Activated naive CD8-positive, alpha-beta T cell (primary cell): ENCODE measurements at regions not wholly inside any gene's neighbourhood (a gene's known extent, or its start where the extent isn't known, plus 50 kb on each side); places are given as distances from the start of the nearest gene placed in this dataset.
"Not testable (repeated sequence)": the region's sequence is repeated elsewhere in the genome, so short reads cannot be mapped to it uniquely, and the experiment has no call there.

Experiments
- H3K27ac Mint-ChIP-seq: one replicate; pipeline ENCODE4 v1.8.0; 2021; ENCODE audit warnings: mixed read lengths
- H3K27me3 Mint-ChIP-seq: one replicate; pipeline ENCODE4 v1.8.0; 2021; ENCODE audit warnings: mixed read lengths
- H3K36me3 Mint-ChIP-seq: one replicate; pipeline ENCODE4 v1.8.0; 2021; ENCODE audit warnings: mixed read lengths
- H3K4me1 Mint-ChIP-seq: one replicate; pipeline ENCODE4 v1.8.0; 2021; ENCODE audit warnings: low read depth, mixed read lengths
- H3K4me3 Mint-ChIP-seq: one replicate; pipeline ENCODE4 v1.8.0; 2021; ENCODE audit warnings: mild to moderate bottlenecking, mixed read lengths
- H3K9me3 Mint-ChIP-seq: one replicate; pipeline ENCODE4 v1.8.0; 2021; ENCODE audit warnings: low read depth, mixed read lengths

DNA sequence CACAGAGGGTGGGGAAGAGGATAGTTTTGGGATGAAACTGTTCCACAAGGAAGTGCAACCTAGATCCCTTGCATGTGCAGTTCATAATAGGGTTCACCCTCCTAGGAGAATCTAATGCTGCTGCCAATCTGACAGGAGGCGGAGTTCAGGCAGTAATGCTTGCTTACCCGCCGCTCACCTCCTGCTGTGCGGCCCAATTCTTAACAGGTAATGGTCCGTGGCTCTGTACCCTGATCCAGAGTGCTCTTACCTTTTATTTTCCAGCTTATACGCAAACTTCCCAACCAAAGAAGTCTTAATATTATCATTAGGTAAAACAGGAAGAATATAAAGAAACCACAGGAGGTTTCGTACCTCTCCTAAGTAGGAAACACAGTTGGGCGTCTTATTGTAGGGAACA is 82.7 kb upstream of the CD302 start:
- Mint-ChIP-seq H3K9me3 (no peaks in the 10 kb centered on the region), H3K36me3 (peaks cover 27% of the 10 kb centered on the region), H3K27me3 (no peaks in the 10 kb centered on the region), H3K4me3 (no peak overlapping the region), H3K27ac (no peak overlapping the region), H3K4me1 (peaks cover 10% of the 10 kb centered on the region)

DNA sequence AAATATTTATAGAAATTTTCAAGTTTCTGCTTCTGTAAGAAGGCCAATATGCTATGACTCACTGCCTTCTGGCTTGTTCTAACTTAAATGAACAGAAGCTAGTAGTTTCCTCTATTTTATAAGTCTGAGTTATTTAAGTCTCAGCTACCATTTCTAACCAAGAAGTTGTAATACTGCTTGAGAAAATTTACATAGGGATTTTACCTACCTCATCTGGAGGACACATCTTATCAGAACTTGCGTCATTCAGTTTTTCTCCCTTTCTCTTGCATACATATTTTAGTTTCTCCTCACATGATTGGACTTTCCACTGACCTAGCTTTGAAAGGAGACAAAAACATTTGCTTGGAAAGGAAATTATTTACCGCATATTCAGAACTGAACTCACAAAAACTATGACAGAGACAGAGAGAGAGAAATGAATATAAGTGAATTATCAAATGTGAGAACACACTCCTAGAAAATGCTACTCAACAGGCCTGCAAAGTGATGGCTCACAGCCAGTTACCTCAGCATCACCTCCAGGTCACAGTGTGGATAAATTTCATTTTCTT is 81.1 kb upstream of the CD302 start:
- H3K27me3 Mint-ChIP-seq = no peaks in the 10 kb centered on the region
- H3K27ac Mint-ChIP-seq = peak overlapping the region; percentile 86
- H3K4me3 Mint-ChIP-seq = no peak overlapping the region
- peaks cover 24% of the 10 kb centered on the region for H3K36me3 Mint-ChIP-seq
- no peaks in the 10 kb centered on the region for H3K9me3 Mint-ChIP-seq
- H3K4me1 Mint-ChIP-seq = peaks cover 10% of the 10 kb centered on the region

DNA sequence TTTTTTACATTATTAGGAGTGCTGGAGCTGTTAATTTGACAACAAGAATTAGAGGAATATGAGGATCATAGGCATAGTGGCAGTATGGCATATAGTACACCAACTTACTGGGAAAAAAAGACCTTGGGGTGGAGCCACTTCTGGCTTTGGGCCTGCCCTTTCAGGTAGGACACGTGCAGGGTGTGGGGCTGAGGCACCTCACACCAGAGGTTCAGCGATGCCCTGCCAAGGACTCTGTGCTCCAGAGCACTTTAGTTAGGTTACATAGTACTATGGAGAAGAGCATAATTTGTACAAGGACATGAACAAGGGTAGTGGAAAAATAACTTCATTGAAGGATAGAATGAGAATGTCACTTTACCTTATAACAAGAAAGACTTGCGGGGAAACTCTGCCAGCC is 77.1 kb upstream of the CD302 start:
- Mint-ChIP-seq H3K27me3 (no peaks in the 10 kb centered on the region), H3K9me3 (no peaks in the 10 kb centered on the region), H3K27ac (peak overlapping the region; percentile 68), H3K36me3 (peaks cover 34% of the 10 kb centered on the region), H3K4me1 (peaks cover 10% of the 10 kb centered on the region), H3K4me3 (no peak overlapping the region)

DNA sequence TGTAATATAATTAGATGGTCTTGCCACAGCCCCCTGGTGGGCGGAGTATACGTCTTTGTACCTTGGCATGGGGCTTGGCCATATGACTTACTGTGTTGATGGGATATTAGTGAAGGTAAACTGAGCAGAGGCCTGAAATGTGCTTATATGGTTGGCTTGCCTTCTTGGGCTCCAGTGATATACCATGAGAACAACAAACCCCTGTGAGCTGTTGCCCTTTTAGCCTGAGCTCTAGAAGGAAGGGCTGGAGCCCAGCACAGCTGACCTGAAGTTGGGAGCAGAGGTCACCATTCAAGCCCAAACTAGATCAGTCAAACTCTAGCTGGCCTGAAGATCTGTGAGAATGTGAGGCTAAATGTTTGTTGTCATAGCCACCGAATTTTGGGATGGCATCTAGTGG is 75.2 kb upstream of the CD302 start:
- Mint-ChIP-seq H3K36me3 (peaks cover 38% of the 10 kb centered on the region), H3K27ac (no peak overlapping the region), H3K9me3 (no peaks in the 10 kb centered on the region), H3K4me1 (peaks cover 2% of the 10 kb centered on the region), H3K4me3 (no peak overlapping the region), H3K27me3 (no peaks in the 10 kb centered on the region)

DNA sequence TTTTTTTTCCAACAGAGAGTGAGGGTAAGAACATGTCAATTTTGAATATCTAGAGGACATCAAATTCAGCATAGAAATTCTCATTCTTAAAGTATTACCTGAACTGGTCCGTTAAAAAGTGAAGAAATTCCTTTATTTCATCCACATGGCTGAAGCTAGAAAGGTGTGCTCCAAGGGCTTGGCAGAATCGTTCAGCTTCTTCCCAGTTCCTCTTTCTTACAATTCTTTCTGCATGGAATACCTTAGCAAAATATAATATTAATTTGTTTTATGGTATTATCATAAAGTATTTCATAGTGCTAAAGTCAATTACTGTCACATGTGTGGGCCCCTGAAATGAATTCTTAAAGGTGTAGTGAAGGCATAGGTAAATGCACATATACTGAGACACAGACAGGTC is 74.3 kb upstream of the CD302 start:
- H3K27ac Mint-ChIP-seq = no peak overlapping the region
- H3K4me1 Mint-ChIP-seq = peaks cover 2% of the 10 kb centered on the region
- H3K36me3 Mint-ChIP-seq = peaks cover 32% of the 10 kb centered on the region
- no peak overlapping the region for H3K4me3 Mint-ChIP-seq
- no peaks in the 10 kb centered on the region for H3K27me3 Mint-ChIP-seq
- H3K9me3 Mint-ChIP-seq = no peaks in the 10 kb centered on the region

GRCh38 chr2:159868598-159869159 is 70.7 kb upstream of the CD302 start:
- H3K9me3 Mint-ChIP-seq, H3K4me1 Mint-ChIP-seq, H3K4me3 Mint-ChIP-seq, H3K27ac Mint-ChIP-seq, H3K27me3 Mint-ChIP-seq: not testable (repeated sequence)
- H3K36me3 Mint-ChIP-seq = peaks cover 43% of the 10 kb centered on the region

GRCh38 chr2:159867567-159868361 is 69.8 kb upstream of the CD302 start:
- H3K27ac Mint-ChIP-seq = no peak overlapping the region
- H3K27me3 Mint-ChIP-seq = no peaks in the 10 kb centered on the region
- no peaks in the 10 kb centered on the region for H3K4me1 Mint-ChIP-seq
- H3K36me3 Mint-ChIP-seq = peaks cover 41% of the 10 kb centered on the region
- no peaks in the 10 kb centered on the region for H3K9me3 Mint-ChIP-seq
- H3K4me3 Mint-ChIP-seq = no peak overlapping the region

DNA sequence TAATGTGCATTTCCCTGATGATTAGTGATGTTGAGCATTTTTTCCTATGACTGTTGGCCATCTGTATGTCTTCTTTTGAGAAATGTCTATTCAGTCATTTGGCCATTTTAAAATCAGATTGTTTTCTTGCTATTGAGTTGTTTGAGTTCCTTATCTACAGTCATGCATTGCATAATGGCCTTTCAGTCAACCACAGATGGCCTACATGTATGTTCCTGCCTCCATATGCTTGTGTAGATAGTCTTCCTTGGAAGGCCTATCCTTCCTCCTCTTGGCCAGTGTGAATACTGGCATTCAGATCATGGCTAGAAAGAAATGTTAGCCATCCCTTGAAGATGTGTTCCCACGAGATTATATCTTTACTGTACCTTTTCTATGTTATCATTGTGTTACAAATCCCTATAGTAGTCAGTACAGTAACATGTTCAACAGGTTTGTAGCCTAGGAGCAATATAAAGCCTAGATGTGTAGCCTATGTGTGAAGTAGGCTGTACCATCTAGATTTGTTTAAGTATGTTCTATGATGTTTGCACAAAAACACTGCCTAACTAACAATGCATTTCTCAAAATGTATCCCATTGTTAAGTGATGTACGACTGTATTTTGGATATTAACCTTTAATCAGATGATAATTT is 65.6 kb upstream of the CD302 start:
- no peaks in the 10 kb centered on the region for H3K27me3 Mint-ChIP-seq
- no peak overlapping the region for H3K4me3 Mint-ChIP-seq
- peaks cover 37% of the 10 kb centered on the region for H3K36me3 Mint-ChIP-seq
- no peaks in the 10 kb centered on the region for H3K9me3 Mint-ChIP-seq
- H3K27ac Mint-ChIP-seq = no peak overlapping the region
- no peaks in the 10 kb centered on the region for H3K4me1 Mint-ChIP-seq

DNA sequence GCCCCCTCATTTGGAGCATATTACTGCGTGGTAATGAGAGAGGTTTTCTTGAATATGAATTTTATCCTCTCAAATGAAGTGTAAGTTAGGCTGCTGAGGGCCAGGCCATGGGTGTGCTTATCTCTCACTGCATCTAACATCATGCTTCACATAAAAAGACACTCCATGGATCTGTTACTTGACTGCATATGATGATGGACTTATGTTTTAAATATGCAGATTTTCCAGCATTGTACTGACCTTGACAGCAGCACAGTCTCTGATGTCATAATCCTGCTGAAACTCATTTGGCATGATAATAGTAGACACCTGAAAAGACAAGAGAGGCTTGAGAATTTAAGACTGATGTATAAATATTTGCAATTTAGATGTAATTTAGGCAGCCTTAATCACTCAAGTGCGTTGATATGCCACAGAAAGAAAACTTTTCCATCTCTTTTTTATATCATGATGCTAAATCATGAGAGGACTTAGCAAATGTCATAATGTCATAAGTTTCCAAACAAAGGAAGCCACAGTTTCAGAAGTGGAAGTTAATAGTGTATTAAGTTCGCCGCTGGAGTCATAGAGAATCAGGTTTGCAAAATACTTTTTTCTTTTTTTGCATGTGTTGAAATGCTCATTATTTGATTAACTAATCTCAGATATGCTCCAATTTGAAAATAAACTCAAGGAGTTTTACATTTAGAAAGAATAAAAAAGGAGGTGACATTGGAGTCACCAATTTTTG is 62.7 kb upstream of the CD302 start:
- H3K27ac Mint-ChIP-seq = no peak overlapping the region
- no peak overlapping the region for H3K4me3 Mint-ChIP-seq
- no peaks in the 10 kb centered on the region for H3K9me3 Mint-ChIP-seq
- no peaks in the 10 kb centered on the region for H3K27me3 Mint-ChIP-seq
- H3K36me3 Mint-ChIP-seq = peaks cover 33% of the 10 kb centered on the region
- H3K4me1 Mint-ChIP-seq = no peaks in the 10 kb centered on the region

- H3K27me3 Mint-ChIP-seq = no peaks in the 10 kb centered on the region
- H3K4me1 Mint-ChIP-seq = no peaks in the 10 kb centered on the region
- no peaks in the 10 kb centered on the region for H3K9me3 Mint-ChIP-seq
- no peak overlapping the region for H3K4me3 Mint-ChIP-seq
- H3K36me3 Mint-ChIP-seq = peaks cover 34% of the 10 kb centered on the region
- H3K27ac Mint-ChIP-seq = peak overlapping the region; percentile 4
Observed at GRCh38 chr2:159859583-159859982, 61.6 kb upstream of the CD302 start.

DNA sequence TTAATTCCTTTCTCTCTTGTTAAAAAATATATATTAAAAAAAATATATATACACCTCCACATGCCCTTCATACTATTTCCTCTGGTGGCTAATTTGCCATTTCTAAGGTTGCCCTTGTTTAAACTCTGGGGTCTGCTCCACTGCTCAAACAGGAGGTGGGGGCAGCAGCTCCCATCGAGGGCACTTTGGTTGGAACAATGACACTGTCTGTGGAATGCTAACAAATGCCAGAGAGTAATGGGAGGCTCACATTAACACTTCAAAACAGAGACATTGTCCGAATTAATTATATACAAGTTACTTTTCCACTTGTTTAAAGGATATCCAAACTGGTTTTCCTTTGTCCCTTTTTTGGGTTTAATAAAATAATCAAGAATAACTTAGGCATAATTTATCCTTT is 58.8 kb upstream of the CD302 start:
- no peaks in the 10 kb centered on the region for H3K27me3 Mint-ChIP-seq
- no peaks in the 10 kb centered on the region for H3K9me3 Mint-ChIP-seq
- H3K4me3 Mint-ChIP-seq = no peak overlapping the region
- H3K4me1 Mint-ChIP-seq = no peaks in the 10 kb centered on the region
- H3K36me3 Mint-ChIP-seq = peaks cover 31% of the 10 kb centered on the region
- H3K27ac Mint-ChIP-seq = no peak overlapping the region

DNA sequence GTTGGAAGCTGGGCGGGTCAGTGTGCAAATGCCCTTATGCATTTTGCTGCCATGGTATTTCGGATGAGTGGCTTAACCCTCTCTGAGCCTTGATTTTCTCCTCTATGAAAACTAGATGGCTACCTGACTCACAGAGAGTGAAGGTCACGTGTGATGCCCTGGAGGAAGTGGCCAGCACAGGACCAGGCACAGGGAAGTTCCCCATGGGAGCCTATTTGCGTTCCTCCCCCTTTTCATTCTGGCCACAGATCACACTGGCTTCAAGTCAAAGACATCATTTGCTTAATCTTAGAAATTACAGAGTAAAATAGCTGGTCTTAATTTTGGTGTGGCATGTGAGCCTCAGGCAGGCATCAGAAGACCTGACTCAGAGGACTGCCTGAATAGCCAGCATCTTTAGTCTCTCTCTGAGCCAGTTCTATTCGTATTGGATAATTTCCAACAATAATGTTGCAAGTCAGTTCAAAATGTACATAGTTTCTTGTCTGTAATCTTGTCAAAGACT is 57.6 kb upstream of the CD302 start:
- Mint-ChIP-seq H3K27ac (peak overlapping the region; percentile 4), H3K36me3 (peaks cover 31% of the 10 kb centered on the region)

DNA sequence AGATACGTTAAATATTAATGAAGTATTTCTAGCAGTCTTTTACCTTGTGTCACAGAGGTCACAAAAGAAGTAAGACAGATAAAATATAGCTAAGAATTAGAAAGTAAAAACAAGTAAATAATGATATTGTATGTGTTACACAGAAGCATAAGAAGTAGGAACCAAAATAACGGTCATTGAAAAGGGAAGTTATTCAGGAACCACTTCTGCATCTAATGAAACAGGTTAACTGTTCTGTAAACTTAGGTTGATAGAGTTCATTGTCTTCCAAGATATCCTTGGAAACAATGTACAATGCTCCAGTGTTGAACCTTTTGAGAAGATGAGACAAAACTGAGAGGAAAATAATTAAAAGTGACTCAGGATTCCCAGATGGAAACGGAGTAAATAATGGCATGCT is 57.1 kb upstream of the CD302 start:
- H3K4me3 Mint-ChIP-seq = no peak overlapping the region
- H3K4me1 Mint-ChIP-seq = no peaks in the 10 kb centered on the region
- H3K9me3 Mint-ChIP-seq = no peaks in the 10 kb centered on the region
- H3K36me3 Mint-ChIP-seq = peaks cover 29% of the 10 kb centered on the region
- H3K27me3 Mint-ChIP-seq = no peaks in the 10 kb centered on the region
- H3K27ac Mint-ChIP-seq = no peak overlapping the region

More for the DNA sequence above, 57.6 kb upstream of the CD302 start:
- no peaks in the 10 kb centered on the region for H3K4me1 Mint-ChIP-seq
- H3K27me3 Mint-ChIP-seq = no peaks in the 10 kb centered on the region
- no peak overlapping the region for H3K4me3 Mint-ChIP-seq
- H3K9me3 Mint-ChIP-seq = no peaks in the 10 kb centered on the region

DNA sequence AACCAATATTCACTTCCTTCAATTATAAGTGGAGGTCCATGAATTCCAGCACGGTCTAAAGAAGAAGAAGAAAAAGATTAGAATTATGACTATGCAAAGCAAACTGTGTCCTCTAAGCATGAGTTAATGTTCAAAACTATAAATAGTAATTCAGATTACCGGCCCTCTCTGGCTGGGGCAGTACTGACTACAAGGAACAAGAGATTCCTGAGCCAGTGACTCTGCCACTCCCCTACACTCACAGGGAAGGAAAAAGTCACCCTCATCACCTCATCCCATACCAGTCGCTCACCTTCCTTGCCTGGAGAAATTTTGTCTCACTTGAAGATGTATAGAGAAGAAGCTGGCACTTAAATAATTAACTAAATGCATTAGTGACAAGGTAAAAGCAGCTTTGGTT is 56.5 kb upstream of the CD302 start:
- Mint-ChIP-seq H3K4me1 (no peaks in the 10 kb centered on the region), H3K27me3 (no peaks in the 10 kb centered on the region), H3K27ac (no peak overlapping the region), H3K4me3 (no peak overlapping the region), H3K9me3 (no peaks in the 10 kb centered on the region), H3K36me3 (peaks cover 27% of the 10 kb centered on the region)

DNA sequence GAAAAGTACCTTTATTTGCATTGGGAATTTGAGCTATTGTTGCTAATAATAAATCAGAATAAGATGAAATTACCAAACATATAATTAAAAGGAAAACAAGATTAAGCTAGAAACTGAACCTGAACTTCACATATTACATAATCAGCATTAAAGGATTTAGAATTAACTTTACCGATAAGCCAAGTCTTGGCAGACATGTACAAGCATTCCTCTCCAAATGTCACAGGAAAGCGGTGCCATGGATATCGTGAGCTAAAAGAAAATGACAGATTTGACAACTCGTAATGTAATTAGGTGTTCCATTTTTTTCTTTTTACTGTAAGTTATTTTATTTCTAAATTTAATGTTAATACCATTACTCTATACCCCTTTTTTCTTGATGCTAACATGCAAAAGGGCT is 55.1 kb upstream of the CD302 start:
- no peaks in the 10 kb centered on the region for H3K4me1 Mint-ChIP-seq
- H3K4me3 Mint-ChIP-seq = no peak overlapping the region
- H3K36me3 Mint-ChIP-seq = peaks cover 31% of the 10 kb centered on the region
- H3K27ac Mint-ChIP-seq = no peak overlapping the region
- H3K9me3 Mint-ChIP-seq = no peaks in the 10 kb centered on the region
- H3K27me3 Mint-ChIP-seq = no peaks in the 10 kb centered on the region
